HepG2 (cell line): ENCODE measurements at regions not wholly inside any gene's neighbourhood (a gene's known extent, or its start where the extent isn't known, plus 50 kb on each side); places are given as distances from the start of the nearest gene placed in this dataset.

Source experiments
- ATAC-seq: fragments of 200-7000 bp; cut with Tn5 transposase; 3 replicates; pipeline ENCODE4 v1.9.1; 2020; ENCODE audit warnings: mild to moderate bottlenecking, moderate library complexity
- BruUV-seq: library from RNA; stranded (reverse); fragments of 400-500 nt; replicated peaks from 2 replicates; lab custom pipeline; 2021; lab: Mats Ljungman, UMichigan
- CTCF ChIA-PET: fragments of 300-600 bp; formaldehyde crosslinking; extraction: SDS; loops from one replicate; lab custom pipeline; 2021; ENCODE audit warnings: low total read pairs, inconsistent platforms, low intra/inter-chr PET ratio; lab: Yijun Ruan, JAX
- POLR2A ChIA-PET: fragments of 350-600 bp; sonication (Branson Sonifier 250); formaldehyde crosslinking; loops from one replicate; lab custom pipeline; 2020; ENCODE audit warnings: antibody characterized with exemption, inconsistent platforms; lab: Yijun Ruan, JAX
- DNase-seq: peaks from one replicate; pipeline ENCODE4 v3.0.0-alpha.2; 2015; ENCODE audit warnings: low spot score
- FAIRE-seq: peaks from 3 replicates; lab custom pipeline; 2011; peaks lifted over from hg19 to GRCh38; lab: Jason Lieb, UNC
- H2AFZ ChIP-seq: one replicate; pipeline ENCODE4 v1.6.1; 2011; ENCODE audit warnings: low read length, inconsistent platforms
- H3K27ac ChIP-seq: fragments of 300-600 bp; 3 replicates; pipeline ENCODE4 v1.8.0; 2011; ENCODE audit warnings: mixed run types, mild to moderate bottlenecking, mixed read lengths, low read length, inconsistent platforms; ENCODE audit not compliant: insufficient read depth; ENCODE audit errors: extremely low read length
- H3K27me3 ChIP-seq, 2 experiments: fragments of 200-600 bp in 1 of 2; 2 replicates in 1 of 2; 3 replicates in 1 of 2; pipeline versions ENCODE4 v1.6.0 to v1.8.0; 2011; ENCODE audit warnings: low read length in 2 of 2, mild to moderate bottlenecking in 2 of 2, moderate library complexity in 2 of 2, inconsistent platforms in 1 of 2; ENCODE audit not compliant: insufficient read depth in 2 of 2, control insufficient read depth in 1 of 2
- H3K36me3 ChIP-seq, 2 experiments: fragments of 200-600 bp in 1 of 2; replicated peaks in 1 of 2; 2 replicates in 1 of 2; 3 replicates in 1 of 2; pipeline versions ENCODE4 v1.5.1 to v1.8.0; 2011; ENCODE audit warnings: low read length in 2 of 2, inconsistent platforms in 1 of 2; ENCODE audit not compliant: insufficient read depth in 2 of 2, control insufficient read depth in 1 of 2
- H3K4me1 ChIP-seq: 2 replicates; pipeline ENCODE4 v1.5.1; 2012; ENCODE audit warnings: low read length, inconsistent platforms; ENCODE audit not compliant: insufficient read depth
- H3K4me2 ChIP-seq: 2 replicates; pipeline ENCODE4 v1.6.0; 2011; ENCODE audit warnings: low read depth, low read length, inconsistent platforms
- H3K4me3 ChIP-seq, 3 experiments: fragments of 200-600 bp in 1 of 3; sonication (generic), shearing (Covaris generic) in 1 of 3; replicated peaks in 1 of 3; 2 replicates each; pipeline ENCODE4 v1.5.1; 2011 to 2016; ENCODE audit warnings: low read length in 3 of 3, inconsistent platforms in 2 of 3, low read depth in 2 of 3, mild to moderate bottlenecking in 2 of 3, control low read depth in 1 of 3, mixed read lengths in 1 of 3; ENCODE audit not compliant: insufficient read depth in 1 of 3
- H3K79me2 ChIP-seq: one replicate; pipeline ENCODE4 v1.6.1; 2011; ENCODE audit warnings: low read length, inconsistent platforms; ENCODE audit not compliant: insufficient read depth
- H3K9ac ChIP-seq: 2 replicates; pipeline ENCODE4 v1.6.0; 2011; ENCODE audit warnings: mild to moderate bottlenecking, low read depth, low read length, inconsistent platforms; ENCODE audit not compliant: insufficient read depth
- H3K9me3 ChIP-seq: 2 replicates; pipeline ENCODE4 v1.5.1; 2012; ENCODE audit warnings: mild to moderate bottlenecking, low read length
- H4K20me1 ChIP-seq: 2 replicates; pipeline ENCODE4 v1.6.0; 2011; ENCODE audit warnings: inconsistent platforms, mild to moderate bottlenecking, low read length, moderate library complexity; ENCODE audit not compliant: insufficient read depth
- FOXC1 ChIP-seq: sonication (generic); formaldehyde crosslinking; IDR thresholded peaks from 2 replicates; pipeline ENCODE4 v1.8.0; 2022; ENCODE audit warnings: mild to moderate bottlenecking, missing genetic modification reagents, borderline replicate concordance
- KDM5A ChIP-seq: fragments of 200-600 bp; sonication (generic); IDR thresholded peaks from 2 replicates; pipeline ENCODE4 v1.7.0; 2018; ENCODE audit warnings: antibody characterized with exemption, mild to moderate bottlenecking, low read length, borderline replicate concordance
- PAX8 ChIP-seq: sonication (generic); formaldehyde crosslinking; IDR thresholded peaks from 2 replicates; pipeline ENCODE4 v1.8.0; 2022; ENCODE audit warnings: mild to moderate bottlenecking, missing genetic modification reagents, borderline replicate concordance
- SP2 ChIP-seq: sonication (generic); formaldehyde crosslinking; IDR thresholded peaks from 2 replicates; pipeline ENCODE4 v1.5.1; 2020; ENCODE audit warnings: mild to moderate bottlenecking, missing genetic modification reagents
- TERF1 ChIP-seq: sonication (generic); formaldehyde crosslinking; IDR thresholded peaks from 2 replicates; pipeline ENCODE4 v1.8.0; 2022; ENCODE audit warnings: mild to moderate bottlenecking, missing genetic modification reagents, moderate library complexity
- TSC22D2 ChIP-seq: sonication (generic); formaldehyde crosslinking; IDR thresholded peaks from 2 replicates; pipeline ENCODE4 v1.5.1; 2020; ENCODE audit warnings: missing genetic modification reagents, mild to moderate bottlenecking, borderline replicate concordance
- ZFP36L1 ChIP-seq: sonication (generic); formaldehyde crosslinking; IDR thresholded peaks from 2 replicates; pipeline ENCODE4 v1.8.0; 2022; ENCODE audit warnings: mild to moderate bottlenecking, missing genetic modification reagents, moderate library complexity
- WGBS: methylation state at CpG from one replicate; pipeline ENCODE4 v1.1.6; 2017; ENCODE audit warnings: low lambda C conversion rate; 5-methylcytosine and 5-hydroxymethylcytosine counted together
- in situ Hi-C: cut with HindIII; loops from 2 replicates; pipeline ENCODE4 v1.10.0; 2017; ENCODE audit warnings: low pct_unique_long_range_greater_than_20kb; ENCODE audit not compliant: extremely low pct_ligation_motif_present
- intact Hi-C: fragments of 100-400 bp; cut with micrococcal nuclease; formaldehyde crosslinking; loops from one replicate; pipeline ENCODE4 v1.10.0; 2022; ENCODE audit not compliant: unreplicated experiment
- TF ChIP-seq, protein P1 (sequence below): sonication (generic); formaldehyde crosslinking; IDR thresholded peaks from 2 replicates; pipeline ENCODE4 v1.8.0; 2022; ENCODE audit warnings: missing genetic modification reagents, low read depth, mild to moderate bottlenecking, borderline replicate concordance

- DNase-seq, result no peak
- POLR2A ChIA-PET, result no interaction called here
- peaks cover 1 to 40% of the 10 kb centered on the region in 2 experiments; a peak in 2 of 5 replicates for H3K27me3 ChIP-seq
- no peaks in the 10 kb centered on the region for H4K20me1 ChIP-seq
- CTCF ChIA-PET, result no interaction called here
- H3K79me2 ChIP-seq, result no peaks in the 10 kb centered on the region
- H3K4me1 ChIP-seq, result no peaks in the 10 kb centered on the region
- BruUV-seq, result no TSS peak
- H3K36me3 ChIP-seq, result no peaks in the 10 kb centered on the region
- no peak overlapping the region for H3K9ac ChIP-seq
- WGBS, result 0% methylated on average over 3 of the region's 5 CpGs
- FAIRE-seq, result no peak
- no peaks in the 10 kb centered on the region for H3K9me3 ChIP-seq
- intact Hi-C loops, result no loop called here
- no peak overlapping the region for H3K4me2 ChIP-seq
- no peak overlapping the region for H3K4me3 ChIP-seq
- TF ChIP-seq KDM5A (no peak), PAX8 (CRISPR knock-in tag) (no peak), FOXC1 (no peak), TERF1 (no peak), SP2 (CRISPR knock-in tag) (no peak), TSC22D2 (CRISPR knock-in tag) (no peak), ZFP36L1 (CRISPR knock-in tag) (no peak)
- TF ChIP-seq, protein P1, sequence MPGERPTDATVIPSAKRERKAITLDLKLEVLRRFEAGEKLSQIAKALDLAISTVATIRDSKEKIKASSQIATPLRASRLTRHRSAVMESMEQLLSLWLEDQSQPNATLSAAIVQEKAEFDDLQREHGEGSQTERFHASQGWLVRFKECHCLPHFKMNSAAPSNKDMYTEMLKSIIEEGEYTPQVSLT (CRISPR knock-in tag), result no peak
- in situ Hi-C loops, result loop anchor here (10.0 kb wide), 1 partner anchor 1041 kb away; no protein-coding TSS in a partner anchor
- no peak overlapping the region for H2AFZ ChIP-seq
- no peak overlapping the region for H3K27ac ChIP-seq
- no peak for ATAC-seq
These were observed 112.4 kb upstream of the TMEM132D start for GRCh38 chr12:130016194-130016593.
